ENCODE measurements at regions not wholly inside any gene's neighbourhood (a gene's known extent, or its start where the extent isn't known, plus 50 kb on each side); places are given as distances from the start of the nearest gene placed in this dataset.

DNA sequence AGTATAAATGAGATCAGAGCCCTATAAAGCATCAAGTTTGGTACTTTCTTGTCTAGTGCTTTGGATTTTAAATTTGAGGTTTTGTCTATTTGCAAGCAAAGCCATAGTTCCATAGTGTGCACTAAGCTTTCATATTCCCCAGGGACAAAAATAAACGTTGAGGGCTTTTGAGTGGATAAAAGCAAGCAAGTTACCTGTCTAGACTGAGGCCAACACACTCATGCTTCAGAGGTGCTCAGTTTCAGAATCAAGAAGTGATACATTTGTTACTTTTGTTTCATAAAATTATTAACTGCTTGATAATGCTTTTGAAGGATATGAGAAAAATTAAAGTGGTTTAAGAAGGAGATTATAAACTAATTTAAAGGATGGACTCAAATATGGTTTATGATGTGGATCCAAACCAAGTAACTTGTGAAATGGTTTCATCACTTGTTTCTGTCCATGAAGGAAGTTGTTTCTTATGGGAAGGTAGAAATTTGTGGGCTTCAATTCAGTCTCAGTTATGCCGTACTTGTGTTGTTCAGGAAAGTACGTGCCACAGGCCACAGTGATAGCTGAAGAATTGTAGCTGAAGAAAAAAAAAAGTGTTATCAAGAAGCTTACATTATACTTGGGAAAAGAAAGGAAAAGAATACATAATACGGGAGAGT is 71.2 kb downstream of the CHRM3 start:
- H3K4me1 ChIP-seq = no peaks in the 10 kb centered on the region
- H3K9ac ChIP-seq = no peak overlapping the region
- H3K4me3 ChIP-seq = no peak overlapping the region
- TF ChIP-seq EZH2phosphoT487 (IDR thresholded peaks at IDR 0.05) (no peak), EZH2 (IDR thresholded peaks at IDR 0.05) (no peak)
- TF ChIP-seq, protein P1, sequence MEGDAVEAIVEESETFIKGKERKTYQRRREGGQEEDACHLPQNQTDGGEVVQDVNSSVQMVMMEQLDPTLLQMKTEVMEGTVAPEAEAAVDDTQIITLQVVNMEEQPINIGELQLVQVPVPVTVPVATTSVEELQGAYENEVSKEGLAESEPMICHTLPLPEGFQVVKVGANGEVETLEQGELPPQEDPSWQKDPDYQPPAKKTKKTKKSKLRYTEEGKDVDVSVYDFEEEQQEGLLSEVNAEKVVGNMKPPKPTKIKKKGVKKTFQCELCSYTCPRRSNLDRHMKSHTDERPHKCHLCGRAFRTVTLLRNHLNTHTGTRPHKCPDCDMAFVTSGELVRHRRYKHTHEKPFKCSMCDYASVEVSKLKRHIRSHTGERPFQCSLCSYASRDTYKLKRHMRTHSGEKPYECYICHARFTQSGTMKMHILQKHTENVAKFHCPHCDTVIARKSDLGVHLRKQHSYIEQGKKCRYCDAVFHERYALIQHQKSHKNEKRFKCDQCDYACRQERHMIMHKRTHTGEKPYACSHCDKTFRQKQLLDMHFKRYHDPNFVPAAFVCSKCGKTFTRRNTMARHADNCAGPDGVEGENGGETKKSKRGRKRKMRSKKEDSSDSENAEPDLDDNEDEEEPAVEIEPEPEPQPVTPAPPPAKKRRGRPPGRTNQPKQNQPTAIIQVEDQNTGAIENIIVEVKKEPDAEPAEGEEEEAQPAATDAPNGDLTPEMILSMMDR (IDR thresholded peaks at IDR 0.05) = no peak
- Mint-ChIP-seq H3K27ac (no peak overlapping the region), H3K36me3 (no peaks in the 10 kb centered on the region), H3K9me3 (no peaks in the 10 kb centered on the region), H3K4me3 (no peak overlapping the region), H3K4me1 (no peaks in the 10 kb centered on the region), H3K27me3 (ENCODE audit: insufficient read depth, low read depth) (no peaks in the 10 kb centered on the region)
- no peaks in the 10 kb centered on the region for H3K36me3 ChIP-seq
- no peak overlapping the region for H3K27ac ChIP-seq
- H3F3A ChIP-seq (ENCODE audit: low read depth) = no peaks in the 10 kb centered on the region
- no peak overlapping the region for H2AFZ ChIP-seq (replicated peaks)
- H4K20me1 ChIP-seq (ENCODE audit: low read depth) = no peaks in the 10 kb centered on the region
- H3K27me3 ChIP-seq = no peaks in the 10 kb centered on the region
- no peaks in the 10 kb centered on the region for H3K9me3 ChIP-seq (ENCODE audit: low read depth)
- no peak overlapping the region for H3K4me2 ChIP-seq
- no peaks in the 10 kb centered on the region for H3K79me2 ChIP-seq (ENCODE audit: low read depth)
- DNase-seq (ENCODE audit: low spot score) = no peak

DNA sequence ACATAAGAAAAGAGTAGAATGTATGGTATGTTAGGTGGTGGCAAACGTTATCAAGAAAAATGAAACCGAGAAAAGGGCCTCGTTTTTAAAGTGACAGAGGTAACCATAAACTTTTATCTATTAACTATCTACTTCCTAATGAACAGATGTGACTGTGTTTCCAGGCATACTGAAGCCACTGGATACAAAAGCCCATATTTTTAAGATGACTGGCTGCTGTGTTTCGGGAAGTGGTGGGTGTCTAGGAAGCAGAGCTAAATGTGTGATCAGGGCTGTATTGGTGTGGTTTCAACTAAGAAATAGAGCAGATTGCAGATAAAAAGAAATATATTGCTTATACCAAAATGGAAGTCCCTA is 71.8 kb downstream of the CHRM3 start:
- H3F3A ChIP-seq (ENCODE audit: low read depth) = no peaks in the 10 kb centered on the region
- Mint-ChIP-seq H3K27ac (no peak overlapping the region), H3K4me3 (no peak overlapping the region), H3K4me1 (no peaks in the 10 kb centered on the region), H3K9me3 (no peaks in the 10 kb centered on the region), H3K36me3 (no peaks in the 10 kb centered on the region), H3K27me3 (ENCODE audit: insufficient read depth, low read depth) (no peaks in the 10 kb centered on the region)
- H3K27ac ChIP-seq = no peak overlapping the region
- no peak for TF ChIP-seq EZH2 (IDR thresholded peaks at IDR 0.05)
- TF ChIP-seq, protein P1 (IDR thresholded peaks at IDR 0.05) = no peak
- no peak for TF ChIP-seq EZH2phosphoT487 (IDR thresholded peaks at IDR 0.05)
- H3K9ac ChIP-seq = no peak overlapping the region
- no peaks in the 10 kb centered on the region for H3K79me2 ChIP-seq (ENCODE audit: low read depth)
- H3K4me1 ChIP-seq = no peaks in the 10 kb centered on the region
- H3K9me3 ChIP-seq (ENCODE audit: low read depth) = no peaks in the 10 kb centered on the region
- no peaks in the 10 kb centered on the region for H4K20me1 ChIP-seq (ENCODE audit: low read depth)
- no peak overlapping the region for H3K4me3 ChIP-seq
- H3K4me2 ChIP-seq = no peak overlapping the region
- DNase-seq (ENCODE audit: low spot score) = no peak
- H3K27me3 ChIP-seq = no peaks in the 10 kb centered on the region
- no peak overlapping the region for H2AFZ ChIP-seq (replicated peaks)
- no peaks in the 10 kb centered on the region for H3K36me3 ChIP-seq

DNA sequence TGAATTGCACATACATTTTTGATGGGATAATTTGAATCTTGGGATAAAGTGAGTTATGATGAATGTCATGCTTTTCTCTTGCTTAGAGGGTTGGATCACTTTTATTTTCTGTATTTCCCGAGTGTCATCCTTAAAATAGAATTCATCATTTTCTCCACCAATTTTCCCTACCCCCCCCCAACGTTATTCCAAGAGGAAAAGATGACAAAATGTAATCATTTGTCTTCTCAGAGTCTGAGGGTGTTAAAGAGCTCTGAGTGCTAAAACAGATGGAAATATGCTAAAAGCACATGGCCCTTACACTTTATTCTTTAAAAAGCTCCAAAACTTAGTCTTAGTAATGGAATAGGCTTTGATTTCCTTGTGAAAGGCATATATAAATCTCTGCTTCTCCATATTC is 81.4 kb downstream of the CHRM3 start:
- Histone ChIP-seq H3K79me2 (ENCODE audit: low read depth) (no peaks in the 10 kb centered on the region), H3K36me3 (no peaks in the 10 kb centered on the region), H3K4me3 (no peak overlapping the region), H3K4me1 (no peaks in the 10 kb centered on the region), H3K27ac (no peak overlapping the region), H3K4me2 (no peak overlapping the region), H3K9me3 (ENCODE audit: low read depth) (no peaks in the 10 kb centered on the region), H3K9ac (no peak overlapping the region), H4K20me1 (ENCODE audit: low read depth) (no peaks in the 10 kb centered on the region), H3K27me3 (no peaks in the 10 kb centered on the region), H3F3A (ENCODE audit: low read depth) (no peaks in the 10 kb centered on the region), H2AFZ (replicated peaks) (no peak overlapping the region)
- H3K9me3 Mint-ChIP-seq = no peaks in the 10 kb centered on the region
- no peak for DNase-seq (ENCODE audit: low spot score)
- H3K4me3 Mint-ChIP-seq = no peak overlapping the region
- no peaks in the 10 kb centered on the region for H3K4me1 Mint-ChIP-seq
- no peak overlapping the region for H3K27ac Mint-ChIP-seq
- TF ChIP-seq EZH2 (IDR thresholded peaks at IDR 0.05) (no peak), EZH2phosphoT487 (IDR thresholded peaks at IDR 0.05) (no peak)
- TF ChIP-seq, protein P1 (IDR thresholded peaks at IDR 0.05) = no peak
- no peaks in the 10 kb centered on the region for H3K36me3 Mint-ChIP-seq
- H3K27me3 Mint-ChIP-seq (ENCODE audit: insufficient read depth, low read depth) = no peaks in the 10 kb centered on the region
